CD4-positive, alpha-beta T cell treated with Interferon alpha-2 for 1 hour (primary cell): ENCODE measurements at regions not wholly inside any gene's neighbourhood (a gene's known extent, or its start where the extent isn't known, plus 50 kb on each side); places are given as distances from the start of the nearest gene placed in this dataset.

ENCODE experiments used
- DNase-seq, 2 donors: peaks; one replicate each; pipeline ENCODE4 v3.0.0-alpha.2; 2020 to 2022

- DNase-seq: no peak
Measured at GRCh38 chr13:34777089-34777913, 164.8 kb upstream of the NBEA start.

DNA sequence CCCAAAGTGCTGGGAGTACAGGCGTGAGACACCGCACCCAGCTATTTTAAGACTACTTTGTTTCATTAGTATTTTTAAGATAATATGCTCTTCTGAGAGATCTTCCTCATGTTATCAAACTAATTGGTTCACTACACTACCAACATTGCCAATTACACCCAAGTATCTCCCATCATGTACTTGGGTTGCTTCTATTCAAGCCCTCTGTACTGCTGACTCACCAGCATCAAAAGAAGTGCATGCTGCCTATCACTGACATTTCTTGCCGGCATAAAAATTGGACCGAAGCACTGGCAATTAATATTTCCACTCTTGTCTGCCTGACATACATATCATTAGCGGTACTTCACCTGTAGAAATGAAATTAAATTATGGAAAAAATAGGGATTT lies 164.2 kb upstream of the NBEA start:
- DNase-seq: no peak

GRCh38 chr13:34779171-34779570 lies 162.9 kb upstream of the NBEA start:
- DNase-seq: no peak

- no peak for DNase-seq
Measured at GRCh38 chr13:34793301-34793700, 148.8 kb upstream of the NBEA start.

GRCh38 chr13:34803756-34804155 lies 138.3 kb upstream of the NBEA start:
- DNase-seq: no peak

- DNase-seq: no peak
Measured at GRCh38 chr13:34805347-34805746, 136.7 kb upstream of the NBEA start.

- DNase-seq: no peak
Measured at GRCh38 chr13:34808649-34809048, 133.4 kb upstream of the NBEA start.

DNA sequence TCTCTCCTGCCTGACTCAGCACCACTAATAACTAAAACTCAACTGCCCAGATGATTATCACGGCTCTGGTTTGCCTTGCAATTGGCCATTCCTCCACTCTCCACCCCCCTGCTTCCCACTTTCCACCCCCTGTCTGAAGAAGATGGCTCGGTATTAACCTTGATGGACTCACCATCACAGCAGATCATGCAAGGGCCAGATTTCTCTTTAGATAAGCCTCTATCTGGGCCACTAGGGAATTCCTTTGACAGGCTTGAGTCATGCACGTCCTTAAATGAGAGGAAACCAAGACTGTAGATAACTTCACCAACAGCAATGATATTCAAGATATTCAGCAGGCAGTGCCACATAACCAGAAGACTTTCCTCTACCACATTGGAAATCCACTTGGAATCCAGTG lies 131.1 kb upstream of the NBEA start:
- no peak for DNase-seq

- DNase-seq: no peak
Measured at GRCh38 chr13:34815526-34815925, 126.5 kb upstream of the NBEA start.

DNA sequence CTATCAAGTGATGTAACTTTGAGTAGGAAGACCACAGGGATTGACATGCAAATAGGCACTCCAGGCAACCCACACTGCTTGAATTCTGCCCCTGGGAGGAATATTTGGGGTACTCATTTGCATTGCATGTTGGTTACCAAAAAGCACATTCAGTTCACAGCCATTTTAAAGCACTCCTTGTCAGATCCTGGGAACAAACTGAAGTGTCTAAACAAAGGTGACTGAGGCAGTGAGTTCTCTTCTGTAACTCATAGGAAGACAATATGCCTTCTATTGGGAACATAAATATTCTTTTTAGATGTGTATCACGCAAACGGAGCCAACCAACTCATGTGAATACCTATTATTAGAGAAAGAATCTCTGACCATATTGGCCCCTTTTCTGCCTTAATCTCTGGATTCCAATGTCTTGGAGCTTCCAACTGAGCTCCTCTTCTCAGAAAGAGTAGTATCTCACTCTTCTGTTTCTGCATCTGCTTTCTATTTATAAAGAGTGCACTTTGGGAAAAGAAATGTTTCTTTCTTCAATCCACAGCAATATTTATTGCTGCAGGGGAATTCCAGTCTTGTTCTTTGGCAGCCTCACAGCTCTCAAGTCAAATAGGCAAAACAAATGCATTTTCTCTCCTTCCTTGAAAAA lies 125.7 kb upstream of the NBEA start:
- DNase-seq: no peak

- no peak for DNase-seq
Measured at GRCh38 chr13:34816908-34817665, 125.0 kb upstream of the NBEA start.

- DNase-seq: no peak
Measured at GRCh38 chr13:34822650-34823049, 119.4 kb upstream of the NBEA start.

DNA sequence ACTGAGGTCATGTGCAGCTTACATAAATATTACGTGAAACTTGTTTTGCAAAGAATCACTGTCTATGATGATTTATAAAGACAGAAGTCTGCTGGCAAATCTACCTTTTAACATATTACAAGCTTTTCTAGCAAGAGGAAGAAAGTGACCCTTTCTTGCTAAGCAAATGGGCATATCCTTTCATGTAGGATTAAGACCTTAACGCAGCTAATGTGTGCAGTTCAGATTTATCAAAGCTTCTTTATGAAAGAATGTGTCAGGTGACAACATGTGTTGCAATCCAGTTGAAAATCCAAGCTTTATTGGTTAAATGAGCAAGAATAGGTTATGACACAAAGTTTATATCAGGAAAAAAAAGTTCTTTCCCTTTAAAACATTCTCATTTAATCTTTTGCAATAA lies 115.6 kb upstream of the NBEA start:
- DNase-seq: no peak

- DNase-seq: no peak
Measured at GRCh38 chr13:34833562-34834182, 108.4 kb upstream of the NBEA start.

GRCh38 chr13:34842466-34842865 lies 99.6 kb upstream of the NBEA start:
- no peak for DNase-seq

DNA sequence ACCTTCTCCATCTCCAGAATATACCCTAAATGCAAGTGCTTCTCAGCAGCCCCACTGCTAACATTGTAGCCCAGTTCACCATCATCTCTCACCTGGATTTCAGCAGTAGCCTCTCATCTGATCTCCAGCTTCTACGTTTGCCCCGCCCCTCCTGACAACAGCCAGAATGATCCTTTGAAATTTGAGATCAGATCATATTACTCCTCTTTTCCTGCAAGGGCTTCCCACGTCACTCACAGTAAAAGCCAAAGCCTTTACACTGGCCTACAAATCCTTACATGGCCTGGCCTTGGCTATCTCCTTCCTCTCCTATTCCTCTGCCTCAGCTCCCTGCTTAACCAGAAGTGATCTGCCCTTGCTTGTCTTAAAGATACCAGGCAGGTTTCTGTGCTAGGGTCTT lies 94.3 kb upstream of the NBEA start:
- no peak for DNase-seq

DNA sequence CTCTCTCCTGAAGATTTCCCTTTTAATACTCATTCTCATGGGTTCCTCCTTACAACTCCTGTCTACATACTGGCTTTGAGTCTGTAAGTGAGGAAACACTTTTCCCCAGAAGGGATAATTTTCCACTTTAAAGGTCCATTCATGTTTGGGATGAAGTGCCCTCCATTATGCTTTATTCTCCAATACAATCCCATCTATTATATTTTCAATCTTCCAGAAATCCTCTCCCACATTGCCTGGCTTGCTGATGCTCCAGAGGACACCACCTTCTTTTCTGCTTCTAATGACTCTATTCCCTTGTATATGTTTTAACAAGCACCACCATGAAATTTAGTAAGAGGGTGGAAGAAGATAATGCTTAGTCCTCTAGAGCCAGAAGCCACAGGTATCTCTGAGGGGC lies 92.7 kb upstream of the NBEA start:
- DNase-seq: no peak

DNA sequence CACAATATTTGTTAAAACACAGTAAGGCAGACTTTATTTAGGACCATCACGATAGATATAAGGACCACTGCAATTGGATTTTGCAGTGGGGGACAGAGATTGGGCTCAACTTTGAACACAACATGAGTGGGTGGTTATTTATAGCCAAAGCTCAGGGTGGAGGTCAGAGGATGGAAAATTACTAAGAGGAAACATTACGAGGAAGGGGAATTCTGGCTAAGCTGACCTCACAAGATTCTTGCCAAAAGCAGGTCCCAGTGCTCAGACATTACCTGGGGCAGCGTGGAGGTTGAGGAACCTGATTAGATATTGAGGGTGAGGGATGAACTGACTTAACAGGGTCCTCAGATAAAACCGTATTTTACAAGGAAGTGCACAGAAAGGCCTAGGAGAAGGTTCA lies 88.9 kb upstream of the NBEA start:
- DNase-seq: no peak

GRCh38 chr13:34857558-34858325 lies 84.3 kb upstream of the NBEA start:
- DNase-seq: no peak

DNA sequence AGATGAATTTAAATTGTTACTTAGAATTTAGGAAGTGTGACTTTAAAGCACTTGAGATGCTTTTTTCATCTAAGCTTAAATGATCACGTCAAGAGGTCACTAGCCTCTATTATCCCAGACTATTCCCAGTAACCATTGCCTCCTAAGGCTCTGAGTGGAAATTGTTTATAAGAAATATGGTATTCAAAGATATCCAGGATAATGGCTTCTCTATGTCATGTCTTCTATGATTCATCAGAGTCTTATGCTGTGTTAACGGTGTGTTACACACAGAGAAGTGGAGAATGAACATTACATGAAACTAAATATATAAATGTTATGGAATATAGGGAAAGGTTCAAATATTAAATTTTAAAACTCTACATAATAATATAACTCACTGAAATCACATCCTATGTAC lies 79.8 kb upstream of the NBEA start:
- DNase-seq: no peak

DNA sequence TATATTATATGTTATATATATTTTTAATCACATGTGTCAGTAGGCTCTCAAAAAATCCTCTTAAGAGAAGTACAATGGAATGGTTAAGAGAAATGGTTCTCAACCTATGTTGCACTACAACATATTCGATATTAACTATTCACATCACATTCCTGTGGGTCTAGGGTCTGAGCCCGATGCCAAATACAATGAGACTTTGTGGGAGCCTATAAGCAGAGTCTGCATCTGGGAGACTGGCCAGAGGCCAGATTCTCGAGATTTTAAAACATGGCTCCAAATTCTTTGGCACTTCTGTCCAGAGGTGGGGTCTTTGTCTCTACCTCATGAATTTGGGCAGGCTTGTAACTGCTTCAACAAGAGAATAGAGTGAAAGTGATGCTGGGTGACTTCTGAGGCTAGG lies 79.4 kb upstream of the NBEA start:
- DNase-seq: no peak

- DNase-seq: no peak
Measured at GRCh38 chr13:34863360-34864135, 78.5 kb upstream of the NBEA start.
